HUES6 (cell line): ENCODE measurements at regions not wholly inside any gene's neighbourhood (a gene's known extent, or its start where the extent isn't known, plus 50 kb on each side); places are given as distances from the start of the nearest gene placed in this dataset.
"Not testable (repeated sequence)": the region's sequence is repeated elsewhere in the genome, so short reads cannot be mapped to it uniquely, and the experiment has no call there.

Experiments used
- H3K27ac ChIP-seq: 2 replicates; pipeline ENCODE4 v1.7.0; 2013; ENCODE audit warnings: low read depth, mild to moderate bottlenecking, low read length, inconsistent platforms
- H3K27me3 ChIP-seq: 2 replicates; pipeline ENCODE4 v1.6.1; 2013; ENCODE audit warnings: low read length; ENCODE audit not compliant: control insufficient read depth, insufficient read depth
- H3K36me3 ChIP-seq: 2 replicates; pipeline ENCODE4 v1.6.1; 2013; ENCODE audit warnings: low read length; ENCODE audit not compliant: control insufficient read depth, insufficient read depth
- H3K4me1 ChIP-seq: 2 replicates; pipeline ENCODE4 v1.6.1; 2013; ENCODE audit warnings: low read length; ENCODE audit not compliant: control insufficient read depth, insufficient read depth
- H3K4me3 ChIP-seq: 2 replicates; pipeline ENCODE4 v1.5.1; 2013; ENCODE audit warnings: low read depth, low read length
- H3K9ac ChIP-seq: one replicate; pipeline ENCODE4 v1.6.1; 2013; ENCODE audit warnings: mild to moderate bottlenecking, low read length
- H3K9me3 ChIP-seq: 2 replicates; pipeline ENCODE4 v1.6.1; 2013; ENCODE audit warnings: low read depth, low read length; ENCODE audit not compliant: control insufficient read depth, insufficient read depth

DNA sequence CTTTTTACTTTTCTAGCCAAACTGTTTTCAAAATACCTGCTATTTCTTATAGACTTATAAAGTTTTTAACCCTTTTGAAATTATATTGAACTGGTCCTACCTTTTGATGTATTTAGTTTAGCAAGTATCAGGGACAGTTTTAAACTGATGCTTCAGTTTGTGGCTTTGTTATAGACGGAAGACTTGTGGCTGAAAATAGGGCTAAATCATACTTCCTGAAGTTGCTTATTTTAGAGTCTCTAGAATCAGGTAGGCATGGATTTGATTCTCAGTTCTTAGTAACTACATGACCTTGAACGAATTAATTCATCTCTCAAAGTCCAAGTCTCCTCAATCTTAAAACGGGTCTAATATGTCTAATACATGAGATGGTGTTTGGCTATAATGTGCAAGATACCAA is 322.8 kb downstream of the RAP2B start:
- H3K27ac ChIP-seq = no peak overlapping the region

DNA sequence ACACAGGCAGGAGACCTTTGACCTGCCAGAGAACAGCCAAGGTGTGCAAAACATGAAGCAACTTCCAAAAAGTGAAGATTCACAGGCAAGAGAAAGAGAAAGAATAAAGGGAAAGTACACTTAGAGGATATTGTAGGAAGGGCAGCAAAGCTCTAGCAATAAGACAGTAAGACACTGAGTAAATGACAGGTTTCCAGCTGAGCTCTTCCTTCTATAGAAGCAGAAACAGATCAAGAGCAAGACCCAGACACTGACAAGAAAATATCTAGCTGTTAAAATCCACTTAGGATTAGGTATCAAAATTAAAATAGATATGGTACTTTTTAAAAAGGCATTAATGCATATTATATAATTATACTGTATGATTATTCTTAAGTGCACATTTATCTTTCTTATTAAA is 333.4 kb downstream of the RAP2B start:
- Histone ChIP-seq H3K9ac (no peak overlapping the region), H3K36me3 (no peaks in the 10 kb centered on the region), H3K4me1 (no peaks in the 10 kb centered on the region), H3K9me3 (no peaks in the 10 kb centered on the region), H3K27me3 (no peaks in the 10 kb centered on the region), H3K4me3 (no peak overlapping the region), H3K27ac (no peak overlapping the region)

More for the DNA sequence above, 322.8 kb downstream of the RAP2B start:
- H3K4me3 ChIP-seq = no peak overlapping the region
- H3K4me1 ChIP-seq = no peaks in the 10 kb centered on the region
- H3K9me3 ChIP-seq = no peaks in the 10 kb centered on the region
- no peaks in the 10 kb centered on the region for H3K27me3 ChIP-seq
- H3K36me3 ChIP-seq = no peaks in the 10 kb centered on the region
- H3K9ac ChIP-seq = no peak overlapping the region

DNA sequence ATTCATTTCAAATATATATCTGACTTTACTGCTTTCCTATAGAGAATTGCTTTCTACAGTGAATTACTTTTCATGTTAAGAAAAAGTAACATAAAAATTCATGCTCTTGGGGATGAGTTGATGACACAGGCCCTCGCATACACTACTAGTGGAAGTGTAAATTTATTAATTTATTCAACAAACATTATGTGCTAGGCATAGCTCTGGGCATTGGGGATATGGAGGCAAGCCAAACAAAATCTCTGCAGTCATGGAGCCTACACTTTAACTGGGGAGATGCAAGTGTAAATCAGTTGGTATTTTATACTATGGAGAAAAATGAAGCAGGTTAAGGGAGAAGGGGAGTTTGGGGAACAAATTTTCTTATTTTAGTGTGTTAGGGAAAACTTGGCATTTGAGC is 340.7 kb downstream of the RAP2B start:
- no peaks in the 10 kb centered on the region for H3K36me3 ChIP-seq
- no peak overlapping the region for H3K27ac ChIP-seq
- H3K4me3 ChIP-seq = no peak overlapping the region
- H3K4me1 ChIP-seq = no peaks in the 10 kb centered on the region
- no peak overlapping the region for H3K9ac ChIP-seq
- H3K27me3 ChIP-seq = no peaks in the 10 kb centered on the region
- no peaks in the 10 kb centered on the region for H3K9me3 ChIP-seq

DNA sequence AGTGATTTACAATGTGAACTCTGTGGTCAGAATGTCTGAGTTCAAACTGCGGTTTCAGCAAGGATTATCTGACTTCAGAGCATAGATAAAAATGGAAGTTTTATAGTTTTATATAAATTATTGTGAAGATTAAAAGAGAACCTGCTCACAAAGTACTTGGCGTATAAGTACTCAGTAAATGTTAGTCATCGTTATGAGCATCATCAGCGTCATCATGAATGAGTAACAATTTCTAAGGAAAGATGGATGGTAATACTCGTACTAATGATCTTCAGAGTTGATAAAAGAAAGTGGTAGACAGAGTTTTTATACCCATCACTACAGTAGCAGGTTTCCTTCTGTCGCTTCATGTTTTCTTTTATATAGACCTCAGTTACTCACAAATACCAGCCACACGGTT is 341.8 kb downstream of the RAP2B start:
- no peak overlapping the region for H3K27ac ChIP-seq
- no peaks in the 10 kb centered on the region for H3K36me3 ChIP-seq
- H3K9me3 ChIP-seq = no peaks in the 10 kb centered on the region
- H3K4me1 ChIP-seq = no peaks in the 10 kb centered on the region
- H3K27me3 ChIP-seq = no peaks in the 10 kb centered on the region
- no peak overlapping the region for H3K4me3 ChIP-seq
- no peak overlapping the region for H3K9ac ChIP-seq

DNA sequence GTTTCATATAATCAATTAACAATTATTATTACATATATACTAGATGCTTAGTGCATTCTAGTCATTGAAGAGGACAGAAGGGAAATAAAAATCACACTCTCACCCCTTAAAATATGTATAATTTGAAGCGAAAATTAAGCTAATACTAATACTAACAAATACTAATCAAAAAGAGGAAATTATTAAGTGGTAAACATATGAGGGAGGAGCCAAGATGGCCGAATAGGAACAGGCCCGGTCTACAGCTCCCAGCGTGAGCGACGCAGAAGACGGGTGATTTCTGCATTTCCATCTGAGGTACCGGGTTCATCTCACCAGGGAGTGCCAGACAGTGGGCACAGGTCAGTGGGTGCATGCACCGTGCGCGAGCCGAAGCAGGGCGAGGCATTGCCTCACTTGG is 344.2 kb downstream of the RAP2B start:
- not testable (repeated sequence) for H3K36me3 ChIP-seq, H3K4me1 ChIP-seq, H3K4me3 ChIP-seq, H3K9ac ChIP-seq, H3K9me3 ChIP-seq, H3K27ac ChIP-seq, H3K27me3 ChIP-seq

DNA sequence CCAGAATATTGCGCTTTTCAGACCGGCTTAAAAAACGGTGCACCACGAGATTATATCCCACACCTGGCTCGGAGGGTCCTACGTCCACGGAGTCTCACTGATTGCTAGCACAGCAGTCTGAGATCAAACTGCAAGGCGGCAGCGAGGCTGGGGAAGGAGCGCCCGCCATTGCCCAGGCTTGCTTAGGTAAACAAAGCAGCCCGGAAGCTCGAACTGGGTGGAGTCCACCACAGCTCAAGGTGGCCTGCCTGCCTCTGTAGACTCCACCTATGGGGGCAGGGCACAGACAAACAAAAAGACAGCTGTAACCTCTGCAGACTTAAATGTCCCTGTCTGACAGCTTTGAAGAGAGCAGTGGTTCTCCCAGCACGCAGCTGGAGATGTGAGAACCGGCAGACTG is 344.7 kb downstream of the RAP2B start:
- not testable (repeated sequence) for H3K27me3 ChIP-seq, H3K36me3 ChIP-seq, H3K27ac ChIP-seq, H3K9me3 ChIP-seq, H3K4me1 ChIP-seq, H3K4me3 ChIP-seq, H3K9ac ChIP-seq

DNA sequence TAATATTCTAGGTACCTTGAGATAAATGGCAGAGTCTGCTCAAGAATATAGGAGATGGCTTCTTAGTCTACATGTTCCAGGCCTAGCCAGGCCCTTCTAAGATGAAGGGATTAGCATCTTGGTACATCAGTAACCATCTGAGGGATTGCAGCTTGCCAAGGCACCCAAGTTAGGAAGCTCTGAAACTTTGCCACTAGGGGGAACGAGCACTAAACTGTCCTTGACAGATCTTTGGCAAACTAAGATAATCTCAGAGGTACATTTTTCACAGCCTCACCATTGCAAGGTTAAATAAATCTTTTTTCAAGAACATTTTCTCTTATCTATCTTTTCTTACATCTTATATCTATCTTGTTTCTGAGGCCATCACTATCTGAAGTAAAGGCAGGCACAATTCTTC is 351.2 kb downstream of the RAP2B start:
- no peaks in the 10 kb centered on the region for H3K36me3 ChIP-seq
- no peak overlapping the region for H3K9ac ChIP-seq
- no peaks in the 10 kb centered on the region for H3K4me1 ChIP-seq
- H3K4me3 ChIP-seq = no peak overlapping the region
- peaks cover 8% of the 10 kb centered on the region for H3K9me3 ChIP-seq
- no peaks in the 10 kb centered on the region for H3K27me3 ChIP-seq
- no peak overlapping the region for H3K27ac ChIP-seq

DNA sequence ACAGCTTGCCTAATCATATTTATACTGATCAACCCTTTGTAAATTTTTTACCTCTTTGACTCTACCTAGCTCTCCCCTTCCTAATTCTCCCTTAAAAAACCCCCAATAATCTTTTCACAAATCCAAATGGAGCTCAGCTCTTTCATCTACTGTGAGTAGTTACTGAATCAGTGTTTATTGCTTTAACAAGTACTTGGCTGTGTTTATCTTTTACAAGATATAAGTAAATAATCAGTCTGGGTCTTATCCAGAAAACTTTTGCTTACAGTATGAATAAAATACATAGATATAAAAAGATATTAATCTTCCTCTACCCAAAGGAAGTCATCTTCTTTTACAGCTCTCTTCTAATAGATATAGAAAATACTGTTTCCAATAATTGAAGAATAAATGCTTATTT is 366.4 kb downstream of the RAP2B start:
- Histone ChIP-seq H3K4me3 (no peak overlapping the region), H3K27ac (no peak overlapping the region), H3K27me3 (no peaks in the 10 kb centered on the region), H3K9ac (no peak overlapping the region), H3K9me3 (0 out of 2 replicates have a peak, but pooled peaks cover under 1% of the 10 kb centered on the region), H3K4me1 (no peaks in the 10 kb centered on the region), H3K36me3 (no peaks in the 10 kb centered on the region)

DNA sequence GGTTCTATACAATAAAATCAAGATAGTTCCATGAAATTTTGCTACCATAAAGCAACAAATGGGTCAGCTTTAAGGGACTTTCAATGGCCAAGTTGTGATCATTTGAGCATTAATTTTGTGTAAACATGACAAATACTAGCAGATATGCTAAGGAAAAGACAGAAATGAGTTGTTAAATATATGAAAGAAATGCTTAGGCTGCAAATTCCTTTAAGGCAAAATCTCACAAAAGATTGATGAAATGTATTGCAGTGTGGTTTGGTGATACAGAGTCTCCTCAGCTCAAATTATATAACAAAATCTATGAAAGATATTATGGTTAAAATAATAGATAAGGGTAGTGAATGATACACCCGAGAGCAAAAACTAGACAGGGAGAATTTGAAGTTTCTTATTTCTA is 377.2 kb downstream of the RAP2B start:
- no peak overlapping the region for H3K4me3 ChIP-seq
- H3K4me1 ChIP-seq = no peaks in the 10 kb centered on the region
- no peaks in the 10 kb centered on the region for H3K27me3 ChIP-seq
- H3K36me3 ChIP-seq = no peaks in the 10 kb centered on the region
- H3K27ac ChIP-seq = no peak overlapping the region
- H3K9me3 ChIP-seq = no peaks in the 10 kb centered on the region
- H3K9ac ChIP-seq = no peak overlapping the region

DNA sequence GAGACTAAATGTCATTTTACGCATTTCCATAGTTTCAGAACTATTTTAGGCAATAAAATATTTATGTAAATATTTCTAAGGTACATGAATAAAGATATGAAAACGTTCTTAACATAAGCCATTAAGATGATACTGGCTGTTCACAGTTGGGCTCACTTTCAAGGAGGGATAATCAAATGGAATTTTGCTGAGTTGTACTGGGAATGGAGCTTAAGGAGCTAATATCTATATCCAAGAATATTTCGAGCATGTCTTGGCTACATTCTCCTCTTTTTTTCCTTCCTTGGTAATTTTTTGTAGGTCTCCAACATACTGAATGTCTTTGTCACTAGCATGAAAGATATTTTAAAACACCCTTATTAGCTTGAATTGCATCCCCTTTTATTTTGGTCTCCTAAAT is 383.4 kb downstream of the RAP2B start:
- no peak overlapping the region for H3K27ac ChIP-seq
- H3K4me3 ChIP-seq = no peak overlapping the region
- no peaks in the 10 kb centered on the region for H3K9me3 ChIP-seq
- no peaks in the 10 kb centered on the region for H3K36me3 ChIP-seq
- H3K27me3 ChIP-seq = no peaks in the 10 kb centered on the region
- H3K4me1 ChIP-seq = peaks cover 4% of the 10 kb centered on the region; the same call in 1 of the 2 replicates
- H3K9ac ChIP-seq = no peak overlapping the region

DNA sequence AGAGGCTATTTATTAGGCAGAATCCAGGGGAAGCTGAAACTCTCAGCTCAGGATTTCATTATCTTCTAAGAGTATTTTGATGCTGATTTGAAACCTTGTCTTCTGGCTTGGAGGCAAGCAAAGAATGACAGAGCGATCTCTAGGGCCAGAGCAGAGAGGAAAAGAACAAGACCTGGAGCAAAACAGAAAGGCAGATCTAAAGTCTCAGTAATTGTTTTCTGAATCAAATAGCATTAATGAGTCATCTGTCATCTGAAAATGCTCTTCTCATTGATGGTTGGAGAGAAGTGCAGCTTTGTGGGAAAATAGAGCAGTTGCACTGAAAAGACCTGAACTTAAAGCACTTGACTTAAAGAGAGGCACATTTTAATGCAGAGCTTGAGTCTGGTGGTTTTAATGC is 385.9 kb downstream of the RAP2B start:
- peaks cover 4% of the 10 kb centered on the region; the same call in 1 of the 2 replicates for H3K4me1 ChIP-seq
- H3K9me3 ChIP-seq = no peaks in the 10 kb centered on the region

DNA sequence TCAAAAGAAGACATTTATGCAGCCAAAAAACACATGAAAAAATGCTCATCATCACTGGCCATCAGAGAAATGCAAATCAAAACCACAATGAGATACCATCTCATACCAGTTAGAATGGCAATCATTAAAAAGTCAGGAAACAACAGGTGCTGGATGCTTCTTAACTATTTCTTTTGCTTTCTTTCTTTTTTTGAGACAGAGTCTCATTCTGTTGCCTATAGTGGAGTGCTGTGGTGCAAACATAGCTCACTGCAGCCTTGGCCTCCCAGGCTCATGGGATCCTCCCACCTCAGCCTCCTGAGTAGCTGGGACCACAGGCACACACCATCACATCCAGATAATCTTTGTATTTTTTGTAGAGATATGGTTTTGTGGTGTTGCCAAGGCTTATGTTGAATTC is 387.7 kb downstream of the RAP2B start:
- H3K27me3 ChIP-seq, H3K4me3 ChIP-seq, H3K9me3 ChIP-seq, H3K9ac ChIP-seq, H3K4me1 ChIP-seq, H3K27ac ChIP-seq, H3K36me3 ChIP-seq: not testable (repeated sequence)

More for the DNA sequence above, 385.9 kb downstream of the RAP2B start:
- no peak overlapping the region for H3K9ac ChIP-seq
- H3K36me3 ChIP-seq = no peaks in the 10 kb centered on the region
- H3K27me3 ChIP-seq = no peaks in the 10 kb centered on the region
- no peak overlapping the region for H3K27ac ChIP-seq
- H3K4me3 ChIP-seq = no peak overlapping the region
